Ascending aorta (tissue), 2 donors: ENCODE measurements at regions not wholly inside any gene's neighbourhood (a gene's known extent, or its start where the extent isn't known, plus 50 kb on each side); places are given as distances from the start of the nearest gene placed in this dataset.

Experiments
- DNase-seq, 2 donors: peaks; one replicate each; pipeline ENCODE4 v3.0.0-alpha.2; 2019; ENCODE audit warnings: low spot score in 2 of 2
- H3K27ac ChIP-seq, 2 donors: fragments of 200-600 bp; sonication (generic); one replicate each; pipeline ENCODE4 v1.5.1; 2016 to 2017; ENCODE audit warnings: mild to moderate bottlenecking in 1 of 2
- H3K27me3 ChIP-seq: fragments of 200-600 bp; sonication (generic); one replicate; pipeline ENCODE4 v1.5.1; 2017
- H3K36me3 ChIP-seq, 2 donors: fragments of 200-600 bp; sonication (generic); one replicate each; pipeline ENCODE4 v1.5.1; 2016
- H3K4me1 ChIP-seq, 2 donors: fragments of 200-600 bp; sonication (generic); one replicate each; pipeline ENCODE4 v1.5.1; 2016 to 2017; ENCODE audit warnings: mild to moderate bottlenecking in 1 of 2
- H3K4me3 ChIP-seq, 2 donors: fragments of 200-600 bp; sonication (generic); one replicate each; pipeline ENCODE4 v1.5.1; 2016 to 2017; ENCODE audit warnings: mild to moderate bottlenecking in 1 of 2
- H3K9me3 ChIP-seq, 2 donors: fragments of 200-600 bp; sonication (generic); one replicate each; pipeline ENCODE4 v1.5.1; 2016
- CTCF ChIP-seq, 3 experiments: fragments of 200-600 bp in 2 of 3; fragments of 450-650 bp in 1 of 3; sonication (generic) in 2 of 3; IDR thresholded peaks; one replicate each; pipeline ENCODE4 v1.5.1; 2016 to 2019; ENCODE audit warnings: antibody characterized with exemption in 3 of 3, mild to moderate bottlenecking in 1 of 3, moderate library complexity in 1 of 3
- intact Hi-C: fragments of 100-400 bp; cut with DNase I; formaldehyde crosslinking; loops from one replicate; pipeline ENCODE4 v1.15.1; 2023

DNA sequence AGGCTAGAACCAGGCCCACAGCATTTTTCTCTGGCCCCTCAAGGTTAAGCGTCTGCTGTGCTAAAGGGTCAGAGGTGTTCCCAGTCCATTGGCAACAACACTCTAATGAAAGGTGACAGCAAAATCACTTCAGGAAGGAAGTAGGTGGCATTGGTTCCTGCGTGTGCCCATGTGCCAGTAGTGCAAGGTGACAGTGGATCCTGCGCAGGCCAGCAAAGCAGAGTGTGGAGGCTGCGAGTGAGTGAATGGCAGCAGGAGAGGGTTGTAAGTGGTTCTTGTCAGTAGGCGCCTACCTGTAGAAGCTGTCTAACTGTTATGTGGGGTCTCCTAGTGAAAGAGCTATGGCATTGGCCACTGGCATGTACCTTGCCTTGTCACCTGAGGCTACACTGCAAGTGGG is 898.2 kb upstream of the TYRP1 start:
- Histone ChIP-seq H3K4me1 (no peaks in the 10 kb centered on the region), H3K36me3 (no peaks in the 10 kb centered on the region), H3K27ac (no peak overlapping the region), H3K4me3 (no peak overlapping the region), H3K9me3 (no peaks in the 10 kb centered on the region), H3K27me3 (no peaks in the 10 kb centered on the region)
- DNase-seq: no peak
- no peak for TF ChIP-seq CTCF (IDR thresholded peaks at IDR 0.05)
- intact Hi-C loops: no loop called here

DNA sequence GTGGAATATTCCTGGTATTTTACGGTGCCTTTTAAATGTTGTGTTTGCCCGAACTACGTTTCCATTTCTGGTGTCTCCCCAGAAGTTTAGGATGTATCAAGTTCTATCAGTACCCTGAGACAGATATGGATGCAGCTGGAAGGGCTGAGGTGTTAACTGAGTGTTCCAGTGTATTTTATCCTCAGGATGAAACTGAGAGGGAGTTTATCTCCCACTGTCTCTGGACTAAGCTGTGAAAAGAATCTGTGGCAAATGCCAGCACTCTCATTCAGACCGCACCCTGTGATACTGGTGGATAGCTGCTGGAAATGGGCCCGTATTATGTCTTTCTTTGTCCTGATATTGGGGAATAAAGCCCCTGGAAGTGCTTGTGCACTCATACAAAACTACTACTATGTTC is 887.2 kb upstream of the TYRP1 start:
- DNase-seq: no peak
- TF ChIP-seq CTCF (IDR thresholded peaks at IDR 0.05): no peak
- Histone ChIP-seq H3K27me3 (no peaks in the 10 kb centered on the region), H3K9me3 (no peaks in the 10 kb centered on the region), H3K36me3 (no peaks in the 10 kb centered on the region), H3K27ac (no peak overlapping the region), H3K4me1 (no peaks in the 10 kb centered on the region), H3K4me3 (no peak overlapping the region)
- intact Hi-C loops: no loop called here

GRCh38 chr9:11821306-11821975 is 871.7 kb upstream of the TYRP1 start:
- no peak for DNase-seq
- no peak for TF ChIP-seq CTCF (IDR thresholded peaks at IDR 0.05)
- no peak overlapping the region for H3K27ac ChIP-seq
- H3K9me3 ChIP-seq: no peaks in the 10 kb centered on the region
- H3K36me3 ChIP-seq: no peaks in the 10 kb centered on the region
- intact Hi-C loops: no loop called here
- no peaks in the 10 kb centered on the region for H3K27me3 ChIP-seq
- no peaks in the 10 kb centered on the region for H3K4me1 ChIP-seq
- H3K4me3 ChIP-seq: no peak overlapping the region

DNA sequence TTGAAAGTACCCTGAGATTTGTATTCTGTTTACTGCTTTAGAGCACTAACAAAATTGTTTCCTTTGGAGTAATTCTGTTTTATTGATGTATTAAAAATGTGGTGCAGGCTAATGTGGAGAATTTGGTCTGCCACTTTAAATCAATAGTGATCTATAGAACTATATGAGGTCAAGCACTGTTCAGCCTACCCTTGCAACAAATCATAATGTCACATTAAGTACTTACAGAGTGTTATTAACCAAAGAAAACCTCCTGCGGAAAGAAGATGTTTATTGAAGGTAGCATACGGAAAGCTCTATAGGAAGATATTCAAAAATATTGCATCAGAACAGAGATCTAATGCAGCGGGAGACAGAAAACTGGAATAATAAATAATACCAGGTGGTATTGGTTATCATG is 865.0 kb upstream of the TYRP1 start:
- Histone ChIP-seq H3K4me3 (no peak overlapping the region), H3K27me3 (no peaks in the 10 kb centered on the region), H3K27ac (no peak overlapping the region), H3K9me3 (no peaks in the 10 kb centered on the region), H3K36me3 (no peaks in the 10 kb centered on the region), H3K4me1 (no peaks in the 10 kb centered on the region)
- intact Hi-C loops: no loop called here
- no peak for DNase-seq
- TF ChIP-seq CTCF (IDR thresholded peaks at IDR 0.05): no peak

DNA sequence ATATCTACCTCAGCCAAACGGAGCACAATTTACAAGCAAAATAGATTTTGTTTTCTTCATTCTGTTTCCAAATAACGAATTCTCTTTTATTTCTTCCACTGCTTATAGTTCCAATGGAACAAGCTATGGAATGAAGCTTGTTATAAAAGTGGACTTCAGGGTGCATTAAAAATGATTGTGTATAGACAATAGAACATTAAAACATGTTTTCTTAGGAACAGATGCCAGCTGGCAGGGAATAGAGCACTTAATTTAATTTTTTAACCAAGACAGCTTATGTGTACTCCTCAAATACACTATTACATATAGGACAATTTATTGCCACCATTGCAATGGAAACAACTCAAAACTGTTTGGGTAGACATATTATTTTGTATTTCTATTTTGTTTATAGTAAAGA is 860.1 kb upstream of the TYRP1 start:
- Histone ChIP-seq H3K9me3 (no peaks in the 10 kb centered on the region), H3K36me3 (no peaks in the 10 kb centered on the region), H3K4me3 (no peak overlapping the region), H3K27ac (no peak overlapping the region), H3K4me1 (no peaks in the 10 kb centered on the region), H3K27me3 (no peaks in the 10 kb centered on the region)
- DNase-seq: no peak
- no peak for TF ChIP-seq CTCF (IDR thresholded peaks at IDR 0.05)
- intact Hi-C loops: no loop called here

DNA sequence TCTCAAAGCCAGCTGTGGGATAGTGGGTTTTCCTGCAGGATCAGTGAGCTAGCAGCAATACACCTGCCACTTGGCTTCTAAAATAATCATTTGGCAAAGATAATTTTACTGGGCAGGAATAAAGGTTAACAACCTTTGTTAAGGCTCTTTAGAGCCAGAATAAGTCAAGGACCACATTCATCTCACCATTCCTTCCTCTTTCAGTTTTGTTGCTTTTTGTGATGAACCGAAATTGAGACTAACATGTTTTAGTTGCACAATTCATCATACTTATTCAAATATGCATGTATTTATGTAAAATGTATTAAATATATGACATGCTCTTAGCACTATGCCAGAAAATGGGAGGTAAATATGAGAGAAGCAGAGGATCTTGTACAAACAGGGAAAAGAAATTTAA is 824.4 kb upstream of the TYRP1 start:
- H3K4me3 ChIP-seq: no peak overlapping the region
- no peak for TF ChIP-seq CTCF (IDR thresholded peaks at IDR 0.05)
- DNase-seq: no peak
- no peak overlapping the region for H3K27ac ChIP-seq
- no peaks in the 10 kb centered on the region for H3K9me3 ChIP-seq
- H3K36me3 ChIP-seq: no peaks in the 10 kb centered on the region
- intact Hi-C loops: no loop called here
- no peaks in the 10 kb centered on the region for H3K27me3 ChIP-seq
- H3K4me1 ChIP-seq: no peaks in the 10 kb centered on the region
